ENCODE measurements at regions not wholly inside any gene's neighbourhood (a gene's known extent, or its start where the extent isn't known, plus 50 kb on each side); places are given as distances from the start of the nearest gene placed in this dataset.

- Mint-ChIP-seq H3K4me3 (no peak overlapping the region), H3K27ac (no peak overlapping the region), H3K27me3 (no peaks in the 10 kb centered on the region), H3K36me3 (no peaks in the 10 kb centered on the region), H3K9me3 (no peaks in the 10 kb centered on the region), H3K4me1 (no peaks in the 10 kb centered on the region)
- no peak for DNase-seq
- POLR2A ChIA-PET = no interaction called here
- ATAC-seq (ENCODE audit: low read depth) = no peak
Observed at GRCh38 chr13:103302676-103303075, 236.5 kb upstream of the SLC10A2 start.

- POLR2A ChIA-PET = no interaction called here
- no peak overlapping the region for H3K27ac Mint-ChIP-seq
- H3K27me3 Mint-ChIP-seq = no peaks in the 10 kb centered on the region
- no peaks in the 10 kb centered on the region for H3K4me1 Mint-ChIP-seq
- ATAC-seq (ENCODE audit: low read depth) (no peak), DNase-seq (no peak)
- no peaks in the 10 kb centered on the region for H3K36me3 Mint-ChIP-seq
- H3K9me3 Mint-ChIP-seq = peaks cover 3% of the 10 kb centered on the region
- H3K4me3 Mint-ChIP-seq = no peak overlapping the region
Observed at GRCh38 chr13:103299079-103299478, 232.9 kb upstream of the SLC10A2 start.

GRCh38 chr13:103297083-103297482, 230.9 kb upstream of the SLC10A2 start:
- no peaks in the 10 kb centered on the region for H3K4me1 Mint-ChIP-seq
- H3K4me3 Mint-ChIP-seq = no peak overlapping the region
- POLR2A ChIA-PET = no interaction called here
- ATAC-seq (ENCODE audit: low read depth) (no peak), DNase-seq (no peak)
- no peaks in the 10 kb centered on the region for H3K27me3 Mint-ChIP-seq
- no peaks in the 10 kb centered on the region for H3K36me3 Mint-ChIP-seq
- H3K27ac Mint-ChIP-seq = no peak overlapping the region
- H3K9me3 Mint-ChIP-seq = peaks cover 3% of the 10 kb centered on the region

- DNase-seq (no peak), ATAC-seq (ENCODE audit: low read depth) (no peak)
- Mint-ChIP-seq H3K4me1 (peaks cover 2% of the 10 kb centered on the region), H3K4me3 (no peak overlapping the region), H3K27ac (no peak overlapping the region), H3K9me3 (peaks cover 3% of the 10 kb centered on the region), H3K36me3 (no peaks in the 10 kb centered on the region), H3K27me3 (no peaks in the 10 kb centered on the region)
- POLR2A ChIA-PET = no interaction called here
Observed at GRCh38 chr13:103291798-103292572, 225.8 kb upstream of the SLC10A2 start.

GRCh38 chr13:103291226-103291625, 225.0 kb upstream of the SLC10A2 start:
- Mint-ChIP-seq H3K4me3 (no peak overlapping the region), H3K9me3 (no peaks in the 10 kb centered on the region), H3K4me1 (peaks cover 2% of the 10 kb centered on the region), H3K27ac (no peak overlapping the region), H3K36me3 (no peaks in the 10 kb centered on the region), H3K27me3 (no peaks in the 10 kb centered on the region)
- ATAC-seq (ENCODE audit: low read depth) (no peak), DNase-seq (no peak)
- POLR2A ChIA-PET = no interaction called here

GRCh38 chr13:103289681-103290080, 223.5 kb upstream of the SLC10A2 start:
- H3K27ac Mint-ChIP-seq = no peak overlapping the region
- H3K9me3 Mint-ChIP-seq = no peaks in the 10 kb centered on the region
- no peaks in the 10 kb centered on the region for H3K27me3 Mint-ChIP-seq
- POLR2A ChIA-PET = no interaction called here
- peaks cover 2% of the 10 kb centered on the region for H3K4me1 Mint-ChIP-seq
- no peak for DNase-seq
- H3K4me3 Mint-ChIP-seq = no peak overlapping the region
- no peaks in the 10 kb centered on the region for H3K36me3 Mint-ChIP-seq
- no peak for ATAC-seq (ENCODE audit: low read depth)

GRCh38 chr13:103288114-103288513, 221.9 kb upstream of the SLC10A2 start:
- DNase-seq (no peak), ATAC-seq (ENCODE audit: low read depth) (no peak)
- POLR2A ChIA-PET = no interaction called here
- H3K9me3 Mint-ChIP-seq = no peaks in the 10 kb centered on the region
- H3K27me3 Mint-ChIP-seq = peaks cover 2% of the 10 kb centered on the region
- no peaks in the 10 kb centered on the region for H3K36me3 Mint-ChIP-seq
- H3K27ac Mint-ChIP-seq = no peak overlapping the region
- peaks cover 2% of the 10 kb centered on the region for H3K4me1 Mint-ChIP-seq
- H3K4me3 Mint-ChIP-seq = no peak overlapping the region

- H3K4me3 Mint-ChIP-seq = no peak overlapping the region
Observed at GRCh38 chr13:103287659-103288058, 221.4 kb upstream of the SLC10A2 start.

GRCh38 chr13:103284466-103284865, 218.2 kb upstream of the SLC10A2 start:
- H3K27me3 Mint-ChIP-seq = peaks cover 7% of the 10 kb centered on the region

More at GRCh38 chr13:103287659-103288058, 221.4 kb upstream of the SLC10A2 start:
- Mint-ChIP-seq H3K9me3 (no peaks in the 10 kb centered on the region), H3K36me3 (no peaks in the 10 kb centered on the region), H3K27ac (no peak overlapping the region), H3K27me3 (peaks cover 3% of the 10 kb centered on the region), H3K4me1 (peaks cover 4% of the 10 kb centered on the region)
- DNase-seq (no peak), ATAC-seq (ENCODE audit: low read depth) (no peak)
- POLR2A ChIA-PET = no interaction called here

GRCh38 chr13:103283451-103283820, 217.2 kb upstream of the SLC10A2 start:
- H3K36me3 Mint-ChIP-seq = no peaks in the 10 kb centered on the region
- H3K4me1 Mint-ChIP-seq = peaks cover 4% of the 10 kb centered on the region
- H3K4me3 Mint-ChIP-seq = no peak overlapping the region
- H3K27me3 Mint-ChIP-seq = peaks cover 7% of the 10 kb centered on the region
- no peak overlapping the region for H3K27ac Mint-ChIP-seq
- no peak for DNase-seq
- no peaks in the 10 kb centered on the region for H3K9me3 Mint-ChIP-seq
- POLR2A ChIA-PET = no interaction called here
- no peak for ATAC-seq (ENCODE audit: low read depth)

More at GRCh38 chr13:103284466-103284865, 218.2 kb upstream of the SLC10A2 start:
- H3K9me3 Mint-ChIP-seq = no peaks in the 10 kb centered on the region
- no peak overlapping the region for H3K27ac Mint-ChIP-seq
- peaks cover 4% of the 10 kb centered on the region for H3K4me1 Mint-ChIP-seq
- no peak for DNase-seq
- ATAC-seq (ENCODE audit: low read depth) = no peak
- no peak overlapping the region for H3K4me3 Mint-ChIP-seq
- H3K36me3 Mint-ChIP-seq = no peaks in the 10 kb centered on the region
- POLR2A ChIA-PET = no interaction called here

- Mint-ChIP-seq H3K4me1 (peaks cover 2% of the 10 kb centered on the region), H3K27me3 (peaks cover 7% of the 10 kb centered on the region), H3K27ac (no peak overlapping the region), H3K4me3 (no peak overlapping the region), H3K9me3 (no peaks in the 10 kb centered on the region), H3K36me3 (no peaks in the 10 kb centered on the region)
- DNase-seq = no peak
- ATAC-seq (ENCODE audit: low read depth) = no peak
- POLR2A ChIA-PET = no interaction called here
Observed at GRCh38 chr13:103282571-103283450, 216.6 kb upstream of the SLC10A2 start.

- Mint-ChIP-seq H3K27me3 (peaks cover 5% of the 10 kb centered on the region), H3K27ac (no peak overlapping the region), H3K4me1 (peaks cover 2% of the 10 kb centered on the region), H3K36me3 (no peaks in the 10 kb centered on the region), H3K9me3 (no peaks in the 10 kb centered on the region), H3K4me3 (no peak overlapping the region)
- DNase-seq (no peak), ATAC-seq (ENCODE audit: low read depth) (no peak)
- POLR2A ChIA-PET = no interaction called here
Observed at GRCh38 chr13:103277959-103278694, 211.9 kb upstream of the SLC10A2 start.

- Mint-ChIP-seq H3K27me3 (peaks cover 3% of the 10 kb centered on the region), H3K9me3 (no peaks in the 10 kb centered on the region), H3K27ac (no peak overlapping the region), H3K36me3 (no peaks in the 10 kb centered on the region), H3K4me1 (no peaks in the 10 kb centered on the region), H3K4me3 (no peak overlapping the region)
- ATAC-seq (ENCODE audit: low read depth) = no peak
- POLR2A ChIA-PET = no interaction called here
- DNase-seq = no peak
Observed at GRCh38 chr13:103276775-103277498, 210.7 kb upstream of the SLC10A2 start.
